Common myeloid progenitor, CD34-positive (primary cell): ENCODE measurements at regions not wholly inside any gene's neighbourhood (a gene's known extent, or its start where the extent isn't known, plus 50 kb on each side); places are given as distances from the start of the nearest gene placed in this dataset.
A peak's percentile ranks its signal among the peaks of the same experiment; 100 is the strongest.

Experiments used
- CTCF ChIA-PET: fragments of 350-600 bp; sonication (Branson Sonifier 250); formaldehyde crosslinking; loops from one replicate; lab custom pipeline; 2021; ENCODE audit warnings: antibody characterized with exemption; lab: Charles Lee
- POLR2A ChIA-PET: fragments of 350-600 bp; sonication (Branson Sonifier 250); formaldehyde crosslinking; loops from one replicate; lab custom pipeline; 2021; ENCODE audit warnings: antibody characterized with exemption; lab: Charles Lee
- DNase-seq, 3 donors: peaks; one replicate each; pipeline versions ENCODE4 v3.0.0 to v3.0.0-alpha.2; 2013
- H3K27ac ChIP-seq, 2 experiments: 1 replicate in 1 of 2; 2 replicates in 1 of 2; pipeline ENCODE4 v1.7.0; 2013; ENCODE audit warnings: inconsistent platforms in 2 of 2, low read length in 2 of 2, mild to moderate bottlenecking in 2 of 2, low read depth in 1 of 2, moderate library complexity in 1 of 2; ENCODE audit not compliant: severe bottlenecking in 2 of 2, insufficient read depth in 1 of 2, poor library complexity in 1 of 2
- H3K27me3 ChIP-seq, 5 experiments: replicated peaks in 2 of 5; 1 replicate in 3 of 5; 2 replicates in 2 of 5; pipeline versions ENCODE4 v1.6.1 to v1.7.0; 2013; ENCODE audit warnings: low read length in 4 of 5, mild to moderate bottlenecking in 2 of 5, moderate library complexity in 2 of 5, inconsistent platforms in 1 of 5; ENCODE audit not compliant: insufficient read depth in 5 of 5, control insufficient read depth in 4 of 5
- H3K36me3 ChIP-seq, 4 experiments: 1 replicate in 2 of 4; 2 replicates in 2 of 4; pipeline versions ENCODE4 v1.6.1 to v1.7.0; 2013; ENCODE audit warnings: low read length in 3 of 4, control low read depth in 1 of 4, mild to moderate bottlenecking in 1 of 4; ENCODE audit not compliant: control insufficient read depth in 4 of 4, insufficient read depth in 4 of 4
- H3K4me1 ChIP-seq, 4 experiments: 1 replicate in 3 of 4; 2 replicates in 1 of 4; pipeline versions ENCODE4 v1.6.1 to v1.7.1; 2013; ENCODE audit warnings: low read length in 3 of 4, mild to moderate bottlenecking in 3 of 4, control low read depth in 1 of 4, inconsistent platforms in 1 of 4, moderate library complexity in 1 of 4; ENCODE audit not compliant: control insufficient read depth in 4 of 4, insufficient read depth in 4 of 4; ENCODE audit errors: control extremely low read depth in 1 of 4
- H3K4me3 ChIP-seq, 7 experiments: 1 replicate in 4 of 7; 2 replicates in 3 of 7; pipeline versions ENCODE4 v1.5.1 to v1.7.0; 2013; ENCODE audit warnings: mild to moderate bottlenecking in 7 of 7, low read length in 6 of 7, moderate library complexity in 6 of 7, inconsistent platforms in 2 of 7, low read depth in 2 of 7, control low read depth in 1 of 7; ENCODE audit not compliant: insufficient read depth in 4 of 7, control insufficient read depth in 1 of 7; ENCODE audit errors: extremely low read depth in 1 of 7
- H3K9me3 ChIP-seq, 5 experiments: 1 replicate in 4 of 5; 2 replicates in 1 of 5; pipeline versions ENCODE4 v1.6.1 to v1.7.1; 2013; ENCODE audit warnings: low read length in 4 of 5, mild to moderate bottlenecking in 2 of 5, inconsistent platforms in 1 of 5, low read depth in 1 of 5, moderate library complexity in 1 of 5; ENCODE audit not compliant: control insufficient read depth in 4 of 5, insufficient read depth in 2 of 5; ENCODE audit errors: control extremely low read depth in 1 of 5
- WGBS: methylation state at CpG from one replicate; pipeline ENCODE4 v1.1.5; 2013; ENCODE audit not compliant: insufficient coverage; 5-methylcytosine and 5-hydroxymethylcytosine counted together

- no peak for DNase-seq
- WGBS, result 80% methylated on average over 1 of the region's 3 CpGs
- Histone ChIP-seq H3K27me3 (no peaks in the 10 kb centered on the region), H3K36me3 (no peaks in the 10 kb centered on the region), H3K27ac (no peak overlapping the region), H3K4me1 (no peaks in the 10 kb centered on the region), H3K4me3 (no peak overlapping the region), H3K9me3 (no peaks in the 10 kb centered on the region)
- POLR2A ChIA-PET, result no interaction called here
- CTCF ChIA-PET, result interaction anchor here (0.6 kb wide), 1 partner anchor 14 kb away, joined by 4 read pairs; no protein-coding TSS in a partner anchor
These were observed 182.2 kb upstream of the KCNIP4 start for GRCh38 chr4:22130741-22131140.

- peak; percentile 30 to 54 (median 36) for DNase-seq
- Histone ChIP-seq H3K9me3 (no peaks in the 10 kb centered on the region), H3K27ac (no peak overlapping the region), H3K27me3 (no peaks in the 10 kb centered on the region), H3K4me3 (no peak overlapping the region), H3K4me1 (no peaks in the 10 kb centered on the region), H3K36me3 (no peaks in the 10 kb centered on the region)
- 21% methylated on average over 6 of the region's 12 CpGs for WGBS
- CTCF ChIA-PET, result no interaction called here
- POLR2A ChIA-PET, result no interaction called here
These were observed 181.0 kb upstream of the KCNIP4 start for GRCh38 chr4:22129454-22130029.

DNA sequence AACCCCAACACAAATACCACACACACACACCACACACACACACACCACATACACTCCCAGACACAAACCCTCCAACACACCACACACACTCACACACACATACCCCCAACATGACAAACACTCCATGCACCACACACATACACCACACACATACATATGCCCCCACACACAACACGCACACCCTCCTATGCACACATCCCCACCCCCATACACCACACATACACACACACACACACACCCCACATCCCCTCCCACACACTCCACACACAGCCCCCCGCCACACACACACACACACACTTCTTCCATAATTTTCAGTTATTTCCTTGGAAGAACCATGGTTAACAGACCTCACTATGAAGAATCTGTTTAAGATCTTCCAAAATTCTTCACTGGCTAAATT lies 173.5 kb upstream of the KCNIP4 start:
- Histone ChIP-seq H3K36me3 (no peaks in the 10 kb centered on the region), H3K9me3 (peaks cover 0 to 7% (median 0%) of the 10 kb centered on the region in 5 experiments), H3K27me3 (no peaks in the 10 kb centered on the region), H3K4me3 (no peak overlapping the region), H3K4me1 (no peaks in the 10 kb centered on the region), H3K27ac (no peak overlapping the region)
- no peak for DNase-seq
- 100% methylated on average over 1 of the region's 2 CpGs for WGBS
- ChIA-PET CTCF (no interaction called here), POLR2A (no interaction called here)

GRCh38 chr4:22115262-22115661 lies 166.7 kb upstream of the KCNIP4 start:
- POLR2A ChIA-PET, result no interaction called here
- H3K9me3 ChIP-seq, result no peaks in the 10 kb centered on the region
- no peaks in the 10 kb centered on the region for H3K36me3 ChIP-seq
- H3K27me3 ChIP-seq, result no peaks in the 10 kb centered on the region
- no peak for DNase-seq
- no peaks in the 10 kb centered on the region for H3K4me1 ChIP-seq
- WGBS, result no CpG with 5 or more reads among the region's 2 CpGs
- H3K4me3 ChIP-seq, result no peak overlapping the region
- no peak overlapping the region for H3K27ac ChIP-seq
- CTCF ChIA-PET, result no interaction called here

GRCh38 chr4:22103768-22104167 lies 155.2 kb upstream of the KCNIP4 start:
- ChIA-PET POLR2A (no interaction called here), CTCF (no interaction called here)
- H3K4me1 ChIP-seq, result no peaks in the 10 kb centered on the region
- no peaks in the 10 kb centered on the region for H3K36me3 ChIP-seq
- no peaks in the 10 kb centered on the region for H3K9me3 ChIP-seq
- DNase-seq, result no peak
- WGBS, result 100% methylated on average over 1 of the region's 2 CpGs
- H3K27ac ChIP-seq, result no peak overlapping the region
- H3K27me3 ChIP-seq, result no peaks in the 10 kb centered on the region
- H3K4me3 ChIP-seq, result no peak overlapping the region

- Histone ChIP-seq H3K27me3 (no peaks in the 10 kb centered on the region), H3K4me1 (no peaks in the 10 kb centered on the region), H3K9me3 (no peaks in the 10 kb centered on the region), H3K27ac (no peak overlapping the region), H3K4me3 (no peak overlapping the region), H3K36me3 (no peaks in the 10 kb centered on the region)
- ChIA-PET CTCF (no interaction called here), POLR2A (no interaction called here)
- WGBS, result no CpG with 5 or more reads among the region's 2 CpGs
- DNase-seq, result no peak
These were observed 151.3 kb upstream of the KCNIP4 start for GRCh38 chr4:22099896-22100295.

- CTCF ChIA-PET, result no interaction called here
These were observed 149.0 kb upstream of the KCNIP4 start for GRCh38 chr4:22097596-22097995.

More at GRCh38 chr4:22097596-22097995, 149.0 kb upstream of the KCNIP4 start:
- Histone ChIP-seq H3K9me3 (no peaks in the 10 kb centered on the region), H3K36me3 (no peaks in the 10 kb centered on the region), H3K27me3 (no peaks in the 10 kb centered on the region), H3K4me3 (no peak overlapping the region), H3K4me1 (no peaks in the 10 kb centered on the region), H3K27ac (no peak overlapping the region)
- no CpG with 5 or more reads among the region's 2 CpGs for WGBS
- DNase-seq, result no peak
- POLR2A ChIA-PET, result no interaction called here
